LNCaP clone FGC (cell line): ENCODE measurements at regions not wholly inside any gene's neighbourhood (a gene's known extent, or its start where the extent isn't known, plus 50 kb on each side); places are given as distances from the start of the nearest gene placed in this dataset.

Source experiments
- DNase-seq: peaks from one replicate; pipeline ENCODE4 v3.0.0-alpha.2; 2011; ENCODE audit warnings: low read depth
- H3K4me3 ChIP-seq: 2 replicates; pipeline ENCODE4 v1.5.1; 2011; ENCODE audit warnings: mild to moderate bottlenecking, low read depth, low read length, control low read depth
- TF ChIP-seq, protein P1 (sequence below): IDR thresholded peaks from 2 replicates; pipeline ENCODE4 v1.5.1; 2012; ENCODE audit warnings: mild to moderate bottlenecking; ENCODE audit not compliant: control insufficient read depth, insufficient read depth; ENCODE audit errors: extremely low read depth

- no peak for DNase-seq
- TF ChIP-seq, protein P1, sequence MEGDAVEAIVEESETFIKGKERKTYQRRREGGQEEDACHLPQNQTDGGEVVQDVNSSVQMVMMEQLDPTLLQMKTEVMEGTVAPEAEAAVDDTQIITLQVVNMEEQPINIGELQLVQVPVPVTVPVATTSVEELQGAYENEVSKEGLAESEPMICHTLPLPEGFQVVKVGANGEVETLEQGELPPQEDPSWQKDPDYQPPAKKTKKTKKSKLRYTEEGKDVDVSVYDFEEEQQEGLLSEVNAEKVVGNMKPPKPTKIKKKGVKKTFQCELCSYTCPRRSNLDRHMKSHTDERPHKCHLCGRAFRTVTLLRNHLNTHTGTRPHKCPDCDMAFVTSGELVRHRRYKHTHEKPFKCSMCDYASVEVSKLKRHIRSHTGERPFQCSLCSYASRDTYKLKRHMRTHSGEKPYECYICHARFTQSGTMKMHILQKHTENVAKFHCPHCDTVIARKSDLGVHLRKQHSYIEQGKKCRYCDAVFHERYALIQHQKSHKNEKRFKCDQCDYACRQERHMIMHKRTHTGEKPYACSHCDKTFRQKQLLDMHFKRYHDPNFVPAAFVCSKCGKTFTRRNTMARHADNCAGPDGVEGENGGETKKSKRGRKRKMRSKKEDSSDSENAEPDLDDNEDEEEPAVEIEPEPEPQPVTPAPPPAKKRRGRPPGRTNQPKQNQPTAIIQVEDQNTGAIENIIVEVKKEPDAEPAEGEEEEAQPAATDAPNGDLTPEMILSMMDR, result no peak
- H3K4me3 ChIP-seq, result no peak overlapping the region
Measured at GRCh38 chr1:219105893-219106292, 67.8 kb upstream of the LYPLAL1 start.

DNA sequence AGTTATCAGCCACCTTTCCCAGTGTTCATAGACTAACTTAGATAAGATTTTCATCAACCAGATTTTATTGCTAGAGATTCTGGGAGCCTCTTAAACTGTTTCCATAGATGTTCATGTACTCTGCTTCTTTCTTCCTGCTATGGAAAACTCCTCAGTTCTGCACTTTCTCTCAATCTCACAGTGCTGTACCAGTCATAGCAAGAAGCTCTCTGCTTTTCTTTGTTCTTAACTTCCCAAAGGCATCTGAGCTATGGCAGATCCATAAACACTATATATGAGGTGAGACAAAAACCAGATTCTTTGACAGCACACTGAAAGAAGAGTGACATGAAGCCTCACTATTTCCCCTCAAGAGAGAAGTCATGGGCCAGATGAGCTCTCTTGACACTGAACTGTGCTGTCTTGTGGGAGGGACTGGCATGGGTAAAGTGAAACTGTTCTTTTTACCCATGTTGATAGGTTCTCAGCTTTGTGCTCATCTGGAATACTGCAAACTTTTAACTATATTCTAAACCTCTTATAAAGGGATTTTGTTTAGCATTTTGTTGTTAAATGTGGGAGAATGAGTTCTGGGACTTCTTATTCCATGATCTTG, 64.2 kb upstream of the LYPLAL1 start:
- H3K4me3 ChIP-seq, result no peak overlapping the region
- TF ChIP-seq, protein P1, result no peak
- no peak for DNase-seq

DNA sequence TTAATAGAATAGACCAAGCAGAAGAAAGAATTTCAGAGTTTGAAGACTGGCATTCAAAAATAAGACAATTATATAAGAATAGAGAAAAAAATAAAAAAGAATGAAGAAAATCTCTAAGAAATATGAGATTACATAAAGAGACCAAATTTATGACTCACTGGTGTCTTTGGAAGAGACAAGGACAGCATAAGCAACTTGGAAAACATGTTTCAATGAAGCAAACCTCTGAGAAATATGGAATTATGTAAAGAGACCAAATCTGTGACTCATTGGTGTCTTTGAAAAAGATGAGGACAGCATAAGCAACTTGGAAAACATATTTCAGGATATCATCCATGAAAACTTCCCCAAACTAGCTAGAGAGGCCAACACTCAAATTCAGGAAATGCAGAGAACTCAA, 60.4 kb upstream of the LYPLAL1 start:
- no peak overlapping the region for H3K4me3 ChIP-seq
- TF ChIP-seq, protein P1, result no peak
- DNase-seq, result no peak

GRCh38 chr1:219114014-219114413, 59.7 kb upstream of the LYPLAL1 start:
- DNase-seq, result no peak
- no peak overlapping the region for H3K4me3 ChIP-seq
- TF ChIP-seq, protein P1, result no peak

GRCh38 chr1:219119839-219120238, 53.8 kb upstream of the LYPLAL1 start:
- no peak for DNase-seq
- no peak overlapping the region for H3K4me3 ChIP-seq
- TF ChIP-seq, protein P1, result no peak

GRCh38 chr1:219120624-219121544, 52.8 kb upstream of the LYPLAL1 start:
- no peak for DNase-seq
- TF ChIP-seq, protein P1, result no peak
- H3K4me3 ChIP-seq, result no peak overlapping the region
